Testis (tissue), 2 donors: ENCODE measurements at regions not wholly inside any gene's neighbourhood (a gene's known extent, or its start where the extent isn't known, plus 50 kb on each side); places are given as distances from the start of the nearest gene placed in this dataset.
A peak's percentile ranks its signal among the peaks of the same experiment; 100 is the strongest.

Experiments used
- DNase-seq: peaks from one replicate; pipeline ENCODE4 v3.0.0-alpha.2; 2019
- H3K27ac ChIP-seq, 2 donors: fragments of 200-600 bp; sonication (generic); one replicate each; pipeline ENCODE4 v1.5.1; 2019
- H3K27me3 ChIP-seq: fragments of 200-600 bp; sonication (generic); one replicate; pipeline ENCODE4 v1.5.1; 2019
- H3K36me3 ChIP-seq: fragments of 200-600 bp; sonication (generic); one replicate; pipeline ENCODE4 v1.5.1; 2017; ENCODE audit warnings: low read depth; ENCODE audit errors: missing control alignments
- H3K4me1 ChIP-seq: fragments of 200-600 bp; sonication (generic); one replicate; pipeline ENCODE4 v1.5.1; 2019
- H3K4me3 ChIP-seq, 2 donors: fragments of 200-600 bp; sonication (generic); one replicate each; pipeline ENCODE4 v1.5.1; 2017 to 2019
- H3K9me3 ChIP-seq: fragments of 200-600 bp; sonication (generic); one replicate; pipeline ENCODE4 v1.5.1; 2017
- POLR2A ChIP-seq: fragments of 450-650 bp; IDR thresholded peaks from one replicate; pipeline ENCODE4 v1.6.1; 2017; ENCODE audit warnings: antibody characterized with exemption, mild to moderate bottlenecking, moderate library complexity
- WGBS, 2 donors: methylation state at CpG; one replicate each; pipeline ENCODE4 v1.1.5; 2018; 5-methylcytosine and 5-hydroxymethylcytosine counted together
- intact Hi-C: fragments of 100-400 bp; cut with DNase I; formaldehyde crosslinking; loops from one replicate; pipeline ENCODE4 v1.15.1; 2023; ENCODE audit warnings: low total_unique reads
- TF ChIP-seq, protein P1 (sequence below), 3 experiments: fragments of 450-650 bp in 2 of 3; fragments of 200-600 bp in 1 of 3; sonication (generic) in 1 of 3; IDR thresholded peaks; one replicate each; pipeline ENCODE4 v1.5.1; 2016 to 2019; ENCODE audit warnings: antibody characterized with exemption in 3 of 3, mild to moderate bottlenecking in 2 of 3, moderate library complexity in 1 of 3

DNA sequence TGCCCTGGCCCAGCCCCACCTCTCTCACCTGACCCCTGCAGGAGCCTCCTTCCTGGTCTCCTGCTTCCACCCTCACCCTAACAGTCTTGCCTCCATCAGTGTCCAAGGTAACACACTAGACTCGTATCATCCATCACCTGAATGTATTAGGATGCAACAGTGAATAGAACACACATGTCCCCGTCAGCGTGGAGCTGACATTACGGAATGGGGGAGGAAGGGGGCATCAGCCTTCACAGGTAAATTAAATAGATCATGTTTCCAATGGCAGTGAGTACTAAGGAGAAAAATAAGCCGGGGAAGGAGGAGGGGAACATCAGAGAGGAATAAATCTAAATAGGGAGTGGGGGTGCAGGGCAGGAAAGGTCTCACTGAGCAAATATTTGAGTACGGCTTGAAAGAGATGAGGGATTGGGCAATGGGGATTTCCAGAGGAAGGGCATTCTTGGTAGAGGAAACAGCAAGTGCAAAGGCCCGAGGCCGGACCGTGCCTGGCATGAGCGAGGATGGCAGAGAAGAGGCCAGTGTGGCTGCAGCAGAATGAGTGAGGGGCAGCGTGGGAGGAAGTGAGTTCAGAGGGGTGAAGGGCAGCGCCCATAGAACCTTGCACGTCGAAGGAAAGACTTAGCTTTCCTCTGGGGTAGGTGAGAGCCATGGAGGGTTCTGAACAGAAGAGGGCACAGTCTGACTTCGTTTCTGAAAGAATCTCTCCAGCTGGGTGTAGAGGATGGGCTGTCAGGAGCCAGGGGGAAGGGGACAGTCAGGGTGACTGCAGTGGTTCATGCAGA is 110.1 kb upstream of the PTPN1 start:
- H3K36me3 ChIP-seq = no peaks in the 10 kb centered on the region
- H3K27me3 ChIP-seq = no peaks in the 10 kb centered on the region
- TF ChIP-seq, protein P1, sequence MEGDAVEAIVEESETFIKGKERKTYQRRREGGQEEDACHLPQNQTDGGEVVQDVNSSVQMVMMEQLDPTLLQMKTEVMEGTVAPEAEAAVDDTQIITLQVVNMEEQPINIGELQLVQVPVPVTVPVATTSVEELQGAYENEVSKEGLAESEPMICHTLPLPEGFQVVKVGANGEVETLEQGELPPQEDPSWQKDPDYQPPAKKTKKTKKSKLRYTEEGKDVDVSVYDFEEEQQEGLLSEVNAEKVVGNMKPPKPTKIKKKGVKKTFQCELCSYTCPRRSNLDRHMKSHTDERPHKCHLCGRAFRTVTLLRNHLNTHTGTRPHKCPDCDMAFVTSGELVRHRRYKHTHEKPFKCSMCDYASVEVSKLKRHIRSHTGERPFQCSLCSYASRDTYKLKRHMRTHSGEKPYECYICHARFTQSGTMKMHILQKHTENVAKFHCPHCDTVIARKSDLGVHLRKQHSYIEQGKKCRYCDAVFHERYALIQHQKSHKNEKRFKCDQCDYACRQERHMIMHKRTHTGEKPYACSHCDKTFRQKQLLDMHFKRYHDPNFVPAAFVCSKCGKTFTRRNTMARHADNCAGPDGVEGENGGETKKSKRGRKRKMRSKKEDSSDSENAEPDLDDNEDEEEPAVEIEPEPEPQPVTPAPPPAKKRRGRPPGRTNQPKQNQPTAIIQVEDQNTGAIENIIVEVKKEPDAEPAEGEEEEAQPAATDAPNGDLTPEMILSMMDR (IDR thresholded peaks at IDR 0.05) = no peak
- no peak for TF ChIP-seq POLR2A
- H3K4me3 ChIP-seq = no peak overlapping the region
- intact Hi-C loops = no loop called here
- H3K4me1 ChIP-seq = peaks cover 44% of the 10 kb centered on the region
- 78 to 80% methylated on average over 15 of the region's 15 CpGs for WGBS, 2 donors
- no peaks in the 10 kb centered on the region for H3K9me3 ChIP-seq
- no peak for DNase-seq
- peak overlapping the region; percentile 44 to 62 for H3K27ac ChIP-seq

DNA sequence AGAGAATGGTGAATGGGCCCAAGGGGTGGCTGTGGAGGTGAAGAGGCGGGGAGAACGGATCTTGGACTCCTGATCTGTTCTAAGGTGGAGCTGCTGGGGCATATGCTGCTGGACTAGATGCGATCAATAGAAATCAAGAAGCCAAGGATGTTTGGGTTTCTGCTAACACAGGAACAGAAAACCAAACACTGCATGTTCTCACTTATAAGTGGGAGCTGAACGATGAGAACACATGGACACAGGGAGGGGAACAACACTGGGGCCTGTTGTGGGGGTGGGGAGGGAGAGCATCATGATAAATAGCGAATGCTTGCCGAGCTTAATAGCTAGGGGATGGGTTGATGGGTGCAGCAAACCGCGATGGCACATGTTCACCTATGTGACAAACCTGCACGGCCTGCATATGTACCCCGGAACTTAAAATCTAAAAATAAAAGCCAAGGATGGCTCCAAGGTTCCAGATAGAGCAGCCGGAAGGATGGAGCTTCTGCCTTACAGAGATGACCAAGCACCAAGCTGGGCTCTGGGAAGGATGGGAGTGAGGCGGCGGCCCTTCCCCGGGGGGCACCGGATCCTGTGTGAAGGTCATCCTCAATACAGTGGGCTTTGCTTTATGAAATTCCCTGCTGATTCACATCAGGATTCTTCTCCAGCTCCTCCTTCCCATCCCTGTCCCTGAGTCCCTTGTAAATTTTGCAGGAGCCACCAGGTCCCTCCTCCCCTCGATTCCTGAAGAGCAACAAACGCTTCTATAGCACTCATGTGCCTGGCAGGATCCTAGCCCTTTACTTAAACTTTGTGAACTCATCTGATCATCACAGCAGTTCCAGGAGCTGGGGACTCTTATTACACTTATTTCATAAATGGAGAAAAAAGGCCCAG is 109.2 kb upstream of the PTPN1 start:
- no peak for TF ChIP-seq POLR2A
- TF ChIP-seq, protein P1 (IDR thresholded peaks at IDR 0.05) = no peak
- intact Hi-C loops = no loop called here
- Histone ChIP-seq H3K9me3 (no peaks in the 10 kb centered on the region), H3K27me3 (no peaks in the 10 kb centered on the region), H3K27ac (peak overlapping the region; percentile 18 to 62), H3K4me1 (peaks cover 37% of the 10 kb centered on the region), H3K36me3 (no peaks in the 10 kb centered on the region), H3K4me3 (no peak overlapping the region)
- no peak for DNase-seq
- 72 to 79% methylated on average over 15 to 17 of the region's 17 CpGs for WGBS, 2 donors

DNA sequence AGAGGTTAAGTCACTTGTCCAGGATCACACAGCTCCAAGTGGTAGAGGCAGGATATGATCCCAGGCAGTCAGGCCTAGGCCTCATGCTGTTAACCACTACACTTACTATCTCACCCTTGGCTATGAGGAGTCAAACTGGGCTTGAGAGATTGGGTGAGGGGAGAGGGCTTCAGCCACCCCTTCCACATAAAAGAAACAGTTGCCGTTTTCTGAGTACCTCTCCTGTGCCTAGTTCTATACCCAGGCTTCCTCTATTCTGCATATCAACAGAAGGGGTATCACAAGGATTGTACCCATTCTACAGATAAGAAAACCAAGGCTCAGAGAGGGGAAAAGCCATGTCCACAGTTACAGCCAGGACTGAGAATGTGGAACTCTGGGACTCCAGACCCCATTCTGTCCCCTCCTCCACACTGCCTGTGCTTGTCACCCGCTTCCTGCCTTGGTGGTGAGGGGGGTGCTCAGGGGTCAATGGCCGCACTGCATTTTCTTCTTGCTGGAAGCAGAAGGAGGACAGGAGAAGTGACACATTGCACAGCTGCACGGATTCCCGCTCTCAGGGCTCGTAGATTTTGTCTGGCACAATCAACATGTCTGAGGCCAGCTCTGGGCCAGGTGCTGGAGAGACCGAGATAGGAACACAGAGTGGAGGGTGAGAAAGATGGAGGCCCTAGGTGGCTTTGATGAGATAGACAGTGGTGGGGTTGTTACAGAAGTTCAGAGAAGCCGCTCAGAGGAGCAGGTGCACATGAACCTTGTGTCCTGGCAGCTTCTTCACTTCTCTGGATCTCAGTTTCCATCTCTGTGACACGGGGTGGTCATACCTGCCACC is 108.4 kb upstream of the PTPN1 start:
- intact Hi-C loops = no loop called here
- no peak overlapping the region for H3K27ac ChIP-seq
- no peak for DNase-seq
- WGBS, 2 donors = 92 to 93% methylated on average over 9 of the region's 9 CpGs
- TF ChIP-seq POLR2A = no peak
- TF ChIP-seq, protein P1 (IDR thresholded peaks at IDR 0.05) = no peak
- no peak overlapping the region for H3K4me3 ChIP-seq
- no peaks in the 10 kb centered on the region for H3K27me3 ChIP-seq
- H3K36me3 ChIP-seq = no peaks in the 10 kb centered on the region
- no peaks in the 10 kb centered on the region for H3K9me3 ChIP-seq
- peaks cover 37% of the 10 kb centered on the region for H3K4me1 ChIP-seq

DNA sequence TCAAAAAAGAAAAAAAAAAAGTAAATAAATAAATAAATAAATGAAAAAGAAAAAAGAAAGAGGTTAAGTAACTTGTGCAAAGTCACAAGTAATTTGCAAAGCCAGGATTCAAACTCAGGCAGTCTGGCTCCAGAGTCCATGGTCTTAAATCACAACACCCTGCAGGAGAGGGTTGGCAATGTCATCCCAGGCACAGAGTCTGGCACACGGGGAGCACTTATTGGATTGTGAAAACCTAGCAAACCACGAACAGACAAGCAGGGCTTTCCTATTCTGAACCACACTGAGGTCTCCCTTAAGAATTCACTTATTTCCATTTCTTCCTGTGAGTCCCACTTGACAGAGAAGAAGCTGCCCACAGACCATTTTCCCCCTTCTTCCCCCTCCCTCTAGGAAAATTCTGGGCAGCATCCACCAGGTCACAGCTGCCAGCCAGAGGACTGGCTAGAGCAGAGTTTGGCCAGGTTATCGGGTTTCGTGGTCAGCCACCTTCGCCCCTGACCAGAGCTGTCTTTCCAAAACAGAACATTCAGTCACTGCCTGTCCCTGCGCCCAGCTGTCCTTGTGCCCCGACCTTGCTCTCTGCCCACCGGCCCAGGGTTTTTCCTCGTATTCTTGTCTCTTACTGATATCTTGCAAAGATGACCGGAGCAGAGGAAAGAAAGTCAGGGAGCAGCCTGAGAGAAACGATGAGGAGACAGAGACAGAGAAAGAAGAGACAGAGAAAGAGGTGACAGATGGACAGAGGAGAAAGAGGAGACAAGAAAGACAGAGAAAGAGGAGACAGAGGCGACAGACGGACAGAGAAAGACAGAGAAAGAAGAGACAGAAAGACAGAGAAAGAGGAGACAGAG is 106.4 kb upstream of the PTPN1 start:
- no peak for DNase-seq
- no peak overlapping the region for H3K4me3 ChIP-seq
- WGBS, 2 donors = 60 to 63% methylated on average over 13 of the region's 13 CpGs
- TF ChIP-seq, protein P1 (IDR thresholded peaks at IDR 0.05) = no peak
- TF ChIP-seq POLR2A = no peak
- H3K27ac ChIP-seq = peak overlapping the region; percentile 11 to 64
- no peaks in the 10 kb centered on the region for H3K27me3 ChIP-seq
- intact Hi-C loops = no loop called here
- no peaks in the 10 kb centered on the region for H3K9me3 ChIP-seq
- no peaks in the 10 kb centered on the region for H3K36me3 ChIP-seq
- H3K4me1 ChIP-seq = peaks cover 34% of the 10 kb centered on the region
